ENCODE measurements at regions not wholly inside any gene's neighbourhood (a gene's known extent, or its start where the extent isn't known, plus 50 kb on each side); places are given as distances from the start of the nearest gene placed in this dataset.

- Mint-ChIP-seq H3K4me3 (no peak overlapping the region), H3K9me3 (no peaks in the 10 kb centered on the region), H3K36me3 (ENCODE audit: low read depth) (no peaks in the 10 kb centered on the region), H3K27ac (no peak overlapping the region), H3K27me3 (ENCODE audit: insufficient read depth) (no peaks in the 10 kb centered on the region), H3K4me1 (ENCODE audit: low read depth) (peaks cover 22% of the 10 kb centered on the region)
- no peak for DNase-seq
- TF ChIP-seq CTCF (IDR thresholded peaks at IDR 0.05) = no peak
Observed at GRCh38 chr18:73780218-73780617, 367.4 kb downstream of the FBXO15 start.

GRCh38 chr18:73778032-73778359 lies 369.6 kb downstream of the FBXO15 start:
- no peaks in the 10 kb centered on the region for H3K36me3 Mint-ChIP-seq (ENCODE audit: low read depth)
- peaks cover 14% of the 10 kb centered on the region for H3K4me1 Mint-ChIP-seq (ENCODE audit: low read depth)
- DNase-seq = no peak
- H3K9me3 Mint-ChIP-seq = no peaks in the 10 kb centered on the region
- H3K4me3 Mint-ChIP-seq = no peak overlapping the region
- TF ChIP-seq CTCF (IDR thresholded peaks at IDR 0.05) = no peak
- no peaks in the 10 kb centered on the region for H3K27me3 Mint-ChIP-seq (ENCODE audit: insufficient read depth)
- no peak overlapping the region for H3K27ac Mint-ChIP-seq

GRCh38 chr18:73777356-73778031 lies 370.1 kb downstream of the FBXO15 start:
- Mint-ChIP-seq H3K4me1 (ENCODE audit: low read depth) (peaks cover 14% of the 10 kb centered on the region), H3K27ac (no peak overlapping the region), H3K4me3 (no peak overlapping the region), H3K9me3 (no peaks in the 10 kb centered on the region), H3K27me3 (ENCODE audit: insufficient read depth) (no peaks in the 10 kb centered on the region), H3K36me3 (ENCODE audit: low read depth) (no peaks in the 10 kb centered on the region)
- no peak for DNase-seq
- no peak for TF ChIP-seq CTCF (IDR thresholded peaks at IDR 0.05)

- Mint-ChIP-seq H3K36me3 (ENCODE audit: low read depth) (no peaks in the 10 kb centered on the region), H3K4me1 (ENCODE audit: low read depth) (peaks cover 14% of the 10 kb centered on the region), H3K27ac (no peak overlapping the region), H3K4me3 (no peak overlapping the region), H3K9me3 (no peaks in the 10 kb centered on the region), H3K27me3 (ENCODE audit: insufficient read depth) (no peaks in the 10 kb centered on the region)
- DNase-seq = no peak
- no peak for TF ChIP-seq CTCF (IDR thresholded peaks at IDR 0.05)
Observed at GRCh38 chr18:73774811-73775509, 372.7 kb downstream of the FBXO15 start.

GRCh38 chr18:73768043-73768442 lies 379.6 kb downstream of the FBXO15 start:
- H3K4me1 Mint-ChIP-seq (ENCODE audit: low read depth) = peaks cover 14% of the 10 kb centered on the region
- TF ChIP-seq CTCF (IDR thresholded peaks at IDR 0.05) = no peak
- H3K27ac Mint-ChIP-seq = no peak overlapping the region
- no peaks in the 10 kb centered on the region for H3K36me3 Mint-ChIP-seq (ENCODE audit: low read depth)
- DNase-seq = no peak
- no peaks in the 10 kb centered on the region for H3K9me3 Mint-ChIP-seq
- no peak overlapping the region for H3K4me3 Mint-ChIP-seq
- H3K27me3 Mint-ChIP-seq (ENCODE audit: insufficient read depth) = no peaks in the 10 kb centered on the region; the same call in 1 of the 2 replicates

Data from HFFc6 (cell line).